T-cell (primary cell): ENCODE measurements at regions not wholly inside any gene's neighbourhood (a gene's known extent, or its start where the extent isn't known, plus 50 kb on each side); places are given as distances from the start of the nearest gene placed in this dataset.

ENCODE experiments used
- ATAC-seq, 4 experiments: fragments of 200-7000 bp in 3 of 4; fragments of 150-1000 bp in 1 of 4; cut with Tn5 transposase; replicated peaks in 1 of 4; 1 replicate in 3 of 4; 2 replicates in 1 of 4; pipeline ENCODE4 v1.10.0; 2021; ENCODE audit warnings: moderate library complexity in 3 of 4, mild to moderate bottlenecking in 2 of 4, moderate number of reproducible peaks in 1 of 4
- CTCF ChIA-PET, 2 donors: fragments of 300-600 bp; sonication (Branson Sonifier 250); formaldehyde crosslinking; loops; one replicate each; lab custom pipeline; 2022; ENCODE audit warnings: antibody characterized with exemption in 2 of 2; lab: Charles Lee
- POLR2A ChIA-PET, 2 donors: fragments of 300-600 bp; sonication (Branson Sonifier 250); formaldehyde crosslinking; loops; one replicate each; lab custom pipeline; 2022; ENCODE audit warnings: antibody characterized with exemption in 2 of 2; lab: Charles Lee
- DNase-seq, 35 experiments: peaks; one replicate each; pipeline versions ENCODE4 v3.0.0 to v3.0.0-alpha.2; 2013 to 2023
- H3K27ac ChIP-seq: one replicate; pipeline ENCODE4 v1.5.1; 2013; ENCODE audit warnings: low read length
- H3K27me3 ChIP-seq, 2 experiments: replicated peaks in 1 of 2; 1 replicate in 1 of 2; 2 replicates in 1 of 2; pipeline versions ENCODE4 v1.6.1 to v1.7.0; 2013; ENCODE audit warnings: low read length in 1 of 2, mixed read lengths in 1 of 2; ENCODE audit not compliant: control insufficient read depth in 2 of 2, insufficient read depth in 2 of 2; ENCODE audit errors: extremely low read depth in 1 of 2
- H3K36me3 ChIP-seq, 2 donors: 1 replicate in 1 of 2; 2 replicates in 1 of 2; pipeline versions ENCODE4 v1.6.1 to v1.7.0; 2013; ENCODE audit warnings: low read length in 1 of 2; ENCODE audit not compliant: control insufficient read depth in 2 of 2, insufficient read depth in 1 of 2; ENCODE audit errors: extremely low read depth in 1 of 2
- H3K4me1 ChIP-seq, 2 experiments: 1 replicate in 1 of 2; 2 replicates in 1 of 2; pipeline versions ENCODE4 v1.6.1 to v1.7.0; 2013; ENCODE audit warnings: low read length in 2 of 2, mixed read lengths in 1 of 2; ENCODE audit not compliant: insufficient read depth in 2 of 2, control insufficient read depth in 1 of 2; ENCODE audit errors: extremely low read depth in 1 of 2
- H3K4me3 ChIP-seq, 2 donors: 1 replicate in 1 of 2; 2 replicates in 1 of 2; pipeline versions ENCODE4 v1.5.1 to v1.7.0; 2013; ENCODE audit warnings: mild to moderate bottlenecking in 2 of 2, low read length in 1 of 2, moderate library complexity in 1 of 2; ENCODE audit not compliant: control insufficient read depth in 1 of 2; ENCODE audit errors: extremely low read depth in 1 of 2
- H3K9me3 ChIP-seq: 2 replicates; pipeline ENCODE4 v1.7.0; 2013
- H3K27ac Mint-ChIP-seq, 2 donors: one replicate each; pipeline ENCODE4 v1.8.0; 2020 to 2021; ENCODE audit warnings: mild to moderate bottlenecking in 2 of 2, mixed read lengths in 2 of 2
- H3K27me3 Mint-ChIP-seq, 2 donors: one replicate each; pipeline ENCODE4 v1.8.0; 2021 to 2022; ENCODE audit warnings: mixed read lengths in 2 of 2
- H3K36me3 Mint-ChIP-seq: one replicate; pipeline ENCODE4 v1.8.0; 2021; ENCODE audit warnings: mixed read lengths
- H3K4me1 Mint-ChIP-seq, 3 donors: one replicate each; pipeline ENCODE4 v1.8.0; 2020 to 2022; ENCODE audit warnings: mixed read lengths in 3 of 3, mild to moderate bottlenecking in 1 of 3
- H3K4me3 Mint-ChIP-seq, 3 donors: one replicate each; pipeline ENCODE4 v1.8.0; 2020 to 2022; ENCODE audit warnings: mild to moderate bottlenecking in 3 of 3, mixed read lengths in 3 of 3, moderate library complexity in 3 of 3
- H3K9me3 Mint-ChIP-seq, 3 donors: one replicate each; pipeline ENCODE4 v1.8.0; 2020 to 2022; ENCODE audit warnings: mixed read lengths in 3 of 3
- WGBS: methylation state at CpG from one replicate; pipeline ENCODE4 v1.1.5; 2013; ENCODE audit warnings: missing lambda C conversion rate; ENCODE audit not compliant: insufficient coverage; 5-methylcytosine and 5-hydroxymethylcytosine counted together

GRCh38 chr18:28816155-28816554 lies 639.2 kb upstream of the CDH2 start:
- Histone ChIP-seq H3K9me3 (no peaks in the 10 kb centered on the region), H3K27ac (no peak overlapping the region), H3K36me3 (no peaks in the 10 kb centered on the region), H3K4me3 (no peak overlapping the region), H3K4me1 (no peaks in the 10 kb centered on the region), H3K27me3 (no peaks in the 10 kb centered on the region)
- ChIA-PET POLR2A (no interaction called here), CTCF (no interaction called here)
- H3K27ac Mint-ChIP-seq = no peak overlapping the region
- no peaks in the 10 kb centered on the region for H3K36me3 Mint-ChIP-seq
- WGBS = no CpG with 5 or more reads among the region's 2 CpGs
- DNase-seq (no peak), ATAC-seq (no peak)
- no peaks in the 10 kb centered on the region for H3K27me3 Mint-ChIP-seq
- H3K9me3 Mint-ChIP-seq = peaks cover 3 to 18% (median 12%) of the 10 kb centered on the region in 3 donors
- H3K4me3 Mint-ChIP-seq = no peak overlapping the region
- H3K4me1 Mint-ChIP-seq = no peaks in the 10 kb centered on the region

- Mint-ChIP-seq H3K27ac (no peak overlapping the region), H3K4me3 (no peak overlapping the region), H3K9me3 (peaks cover under 1 to 16% (median 10%) of the 10 kb centered on the region in 3 donors), H3K4me1 (no peaks in the 10 kb centered on the region), H3K27me3 (no peaks in the 10 kb centered on the region), H3K36me3 (no peaks in the 10 kb centered on the region)
- Histone ChIP-seq H3K4me3 (no peak overlapping the region), H3K27ac (no peak overlapping the region), H3K4me1 (no peaks in the 10 kb centered on the region), H3K27me3 (no peaks in the 10 kb centered on the region), H3K9me3 (no peaks in the 10 kb centered on the region), H3K36me3 (no peaks in the 10 kb centered on the region)
- POLR2A ChIA-PET = no interaction called here
- ATAC-seq (no peak), DNase-seq (no peak)
- CTCF ChIA-PET = no interaction called here
Measured at GRCh38 chr18:28814365-28814764, 637.4 kb upstream of the CDH2 start.

GRCh38 chr18:28808373-28808772 lies 631.4 kb upstream of the CDH2 start:
- H3K27me3 Mint-ChIP-seq = no peaks in the 10 kb centered on the region
- ChIA-PET POLR2A (no interaction called here), CTCF (no interaction called here)
- Histone ChIP-seq H3K9me3 (no peaks in the 10 kb centered on the region), H3K4me3 (no peak overlapping the region), H3K36me3 (no peaks in the 10 kb centered on the region), H3K27ac (no peak overlapping the region), H3K27me3 (no peaks in the 10 kb centered on the region), H3K4me1 (no peaks in the 10 kb centered on the region)
- no peak overlapping the region for H3K27ac Mint-ChIP-seq
- H3K4me1 Mint-ChIP-seq = no peaks in the 10 kb centered on the region
- peaks cover 16 to 35% (median 24%) of the 10 kb centered on the region in 3 donors for H3K9me3 Mint-ChIP-seq
- ATAC-seq = no peak
- H3K36me3 Mint-ChIP-seq = no peaks in the 10 kb centered on the region
- no peak for DNase-seq
- no peak overlapping the region for H3K4me3 Mint-ChIP-seq

GRCh38 chr18:28805491-28805890 lies 628.6 kb upstream of the CDH2 start:
- H3K27me3 Mint-ChIP-seq = no peaks in the 10 kb centered on the region
- WGBS = no CpG with 5 or more reads among the region's 1 CpG
- H3K4me3 Mint-ChIP-seq = no peak overlapping the region
- no peaks in the 10 kb centered on the region for H3K36me3 Mint-ChIP-seq
- ATAC-seq (no peak), DNase-seq (no peak)
- no peaks in the 10 kb centered on the region for H3K9me3 ChIP-seq
- H3K27ac Mint-ChIP-seq = no peak overlapping the region
- H3K27me3 ChIP-seq = no peaks in the 10 kb centered on the region
- peaks cover 16 to 34% (median 21%) of the 10 kb centered on the region in 3 donors for H3K9me3 Mint-ChIP-seq
- no peaks in the 10 kb centered on the region for H3K36me3 ChIP-seq
- ChIA-PET POLR2A (no interaction called here), CTCF (interaction anchor here in 1 of 2 donors (0.9 kb wide), 1 partner anchor 8 kb away, joined by 3 read pairs; no protein-coding TSS in a partner anchor)
- H3K4me1 Mint-ChIP-seq = no peaks in the 10 kb centered on the region
- no peaks in the 10 kb centered on the region for H3K4me1 ChIP-seq
- H3K4me3 ChIP-seq = no peak overlapping the region
- no peak overlapping the region for H3K27ac ChIP-seq

- H3K27ac ChIP-seq = no peak overlapping the region
- no peaks in the 10 kb centered on the region for H3K27me3 ChIP-seq
- H3K27me3 Mint-ChIP-seq = no peaks in the 10 kb centered on the region
- DNase-seq = no peak
- H3K36me3 Mint-ChIP-seq = no peaks in the 10 kb centered on the region
- no peak for ATAC-seq
- no peaks in the 10 kb centered on the region for H3K9me3 ChIP-seq
- peaks cover 16 to 34% (median 18%) of the 10 kb centered on the region in 3 donors for H3K9me3 Mint-ChIP-seq
- ChIA-PET POLR2A (no interaction called here), CTCF (interaction anchor here in 1 of 2 donors (0.8 kb wide), 1 partner anchor 9 kb away, joined by 3 read pairs; no protein-coding TSS in a partner anchor)
- no peak overlapping the region for H3K27ac Mint-ChIP-seq
- no peaks in the 10 kb centered on the region for H3K36me3 ChIP-seq
- no peak overlapping the region for H3K4me3 Mint-ChIP-seq
- no peaks in the 10 kb centered on the region for H3K4me1 Mint-ChIP-seq
- no peak overlapping the region for H3K4me3 ChIP-seq
- WGBS = 93% methylated on average over 2 of the region's 6 CpGs
- H3K4me1 ChIP-seq = peaks cover 0 to under 1% of the 10 kb centered on the region in 2 experiments
Measured at GRCh38 chr18:28804512-28805202, 627.7 kb upstream of the CDH2 start.

- DNase-seq (no peak), ATAC-seq (no peak)
- Mint-ChIP-seq H3K36me3 (no peaks in the 10 kb centered on the region), H3K4me1 (no peaks in the 10 kb centered on the region), H3K27ac (no peak overlapping the region), H3K9me3 (peaks cover 7 to 30% (median 8%) of the 10 kb centered on the region in 3 donors), H3K4me3 (no peak overlapping the region), H3K27me3 (no peaks in the 10 kb centered on the region)
- Histone ChIP-seq H3K4me1 (peaks cover 0 to 2% of the 10 kb centered on the region in 2 experiments), H3K9me3 (no peaks in the 10 kb centered on the region), H3K4me3 (no peak overlapping the region), H3K27ac (no peak overlapping the region), H3K36me3 (no peaks in the 10 kb centered on the region), H3K27me3 (no peaks in the 10 kb centered on the region)
- ChIA-PET POLR2A (no interaction called here), CTCF (no interaction called here)
- no CpG with 5 or more reads among the region's 4 CpGs for WGBS
Measured at GRCh38 chr18:28802546-28802945, 625.6 kb upstream of the CDH2 start.
